ENCODE measurements at regions not wholly inside any gene's neighbourhood (a gene's known extent, or its start where the extent isn't known, plus 50 kb on each side); places are given as distances from the start of the nearest gene placed in this dataset.

DNA sequence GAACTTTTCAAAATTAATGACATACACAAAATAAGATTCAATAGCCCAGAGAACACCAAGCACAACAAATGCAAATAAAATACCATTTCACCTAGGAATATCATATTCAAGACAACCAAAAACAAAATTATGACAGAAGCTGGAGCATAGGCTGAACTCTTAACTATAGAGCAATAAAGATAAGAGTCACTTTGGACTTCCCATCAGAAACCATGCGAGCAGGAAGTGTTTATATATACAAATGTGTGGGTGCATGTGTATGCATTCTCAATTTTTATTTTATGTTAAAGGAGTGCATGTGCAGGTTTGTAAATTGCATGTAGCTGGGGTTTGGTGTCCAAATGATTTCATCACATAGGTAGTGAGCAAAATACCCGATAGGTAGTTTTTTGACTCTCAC, 291.6 kb downstream of the ARAP2 start:
- TF ChIP-seq, protein P1, sequence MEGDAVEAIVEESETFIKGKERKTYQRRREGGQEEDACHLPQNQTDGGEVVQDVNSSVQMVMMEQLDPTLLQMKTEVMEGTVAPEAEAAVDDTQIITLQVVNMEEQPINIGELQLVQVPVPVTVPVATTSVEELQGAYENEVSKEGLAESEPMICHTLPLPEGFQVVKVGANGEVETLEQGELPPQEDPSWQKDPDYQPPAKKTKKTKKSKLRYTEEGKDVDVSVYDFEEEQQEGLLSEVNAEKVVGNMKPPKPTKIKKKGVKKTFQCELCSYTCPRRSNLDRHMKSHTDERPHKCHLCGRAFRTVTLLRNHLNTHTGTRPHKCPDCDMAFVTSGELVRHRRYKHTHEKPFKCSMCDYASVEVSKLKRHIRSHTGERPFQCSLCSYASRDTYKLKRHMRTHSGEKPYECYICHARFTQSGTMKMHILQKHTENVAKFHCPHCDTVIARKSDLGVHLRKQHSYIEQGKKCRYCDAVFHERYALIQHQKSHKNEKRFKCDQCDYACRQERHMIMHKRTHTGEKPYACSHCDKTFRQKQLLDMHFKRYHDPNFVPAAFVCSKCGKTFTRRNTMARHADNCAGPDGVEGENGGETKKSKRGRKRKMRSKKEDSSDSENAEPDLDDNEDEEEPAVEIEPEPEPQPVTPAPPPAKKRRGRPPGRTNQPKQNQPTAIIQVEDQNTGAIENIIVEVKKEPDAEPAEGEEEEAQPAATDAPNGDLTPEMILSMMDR (conservative IDR thresholded peaks at IDR 0.05; ENCODE audit: low read depth, low read length) = no peak
- DNase-seq (ENCODE audit: low read depth) = no peak
- H3K4me3 ChIP-seq (ENCODE audit: low read length) = no peak overlapping the region

DNA sequence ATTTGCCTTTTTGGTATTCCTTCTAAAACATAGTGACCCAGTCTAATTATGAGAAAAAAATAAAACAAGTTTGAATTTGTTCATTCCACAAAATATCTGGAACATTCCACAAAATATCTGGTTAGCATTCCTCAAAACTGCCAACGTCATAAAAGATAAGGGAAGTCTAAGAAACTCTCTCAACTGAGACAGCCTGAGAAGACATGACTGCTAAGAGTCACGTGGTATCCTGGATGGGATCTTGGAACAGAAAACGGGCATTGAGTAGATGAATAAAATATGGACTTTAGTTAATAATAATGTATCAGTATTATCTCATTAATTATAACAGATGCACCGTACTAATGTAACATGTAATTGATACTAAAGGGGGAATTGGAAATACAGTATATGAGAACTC, 280.9 kb downstream of the ARAP2 start:
- no peak overlapping the region for H3K4me3 ChIP-seq (ENCODE audit: low read length)
- TF ChIP-seq, protein P1 (conservative IDR thresholded peaks at IDR 0.05; ENCODE audit: low read depth, low read length) = no peak
- DNase-seq (ENCODE audit: low read depth) = no peak

DNA sequence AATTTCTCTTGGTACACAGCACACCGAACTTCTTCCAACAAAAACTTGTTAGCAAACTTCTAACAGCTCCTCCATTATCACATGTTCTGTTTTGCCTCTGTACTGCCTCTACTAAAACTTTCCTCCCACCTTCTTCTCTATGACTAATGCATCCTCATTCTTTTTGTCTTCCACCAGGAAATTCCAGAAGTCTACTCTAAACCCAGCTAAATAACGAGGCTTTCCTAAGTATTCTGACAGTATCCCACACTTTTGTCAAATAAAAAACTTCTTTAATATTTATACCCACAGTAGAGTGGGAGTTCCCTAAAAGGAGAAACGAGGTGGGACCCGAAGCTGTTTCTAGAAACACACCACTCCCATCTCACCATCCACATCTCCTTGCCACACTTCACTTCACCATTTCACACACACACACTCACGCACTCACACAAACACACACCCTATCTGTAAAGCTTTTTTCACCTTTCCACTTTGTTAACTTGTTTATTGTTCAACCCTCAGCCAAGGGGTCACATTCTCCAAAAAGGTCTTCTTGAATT, 280.3 kb downstream of the ARAP2 start:
- TF ChIP-seq, protein P1 (conservative IDR thresholded peaks at IDR 0.05; ENCODE audit: low read depth, low read length) = no peak
- no peak overlapping the region for H3K4me3 ChIP-seq (ENCODE audit: low read length)
- no peak for DNase-seq (ENCODE audit: low read depth)

DNA sequence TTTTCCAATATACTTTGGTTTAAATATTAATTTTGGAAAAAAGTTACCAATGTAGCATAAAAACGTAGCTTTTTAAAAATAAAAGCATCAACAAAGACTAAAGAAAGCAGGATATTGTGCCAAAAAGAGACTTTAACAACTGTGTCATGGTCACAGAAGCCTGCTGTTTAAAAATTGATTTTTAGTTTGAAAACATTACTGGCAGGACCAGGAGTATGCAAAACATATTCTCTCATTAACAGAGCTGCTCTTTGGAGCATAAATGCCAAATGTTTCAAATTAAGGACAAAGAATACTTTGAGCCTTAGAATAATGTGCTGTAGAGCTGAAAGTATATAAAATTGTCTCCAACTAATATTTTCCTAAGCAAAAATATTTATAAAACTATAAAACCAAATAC, 279.0 kb downstream of the ARAP2 start:
- no peak for DNase-seq (ENCODE audit: low read depth)
- no peak overlapping the region for H3K4me3 ChIP-seq (ENCODE audit: low read length)
- TF ChIP-seq, protein P1 (conservative IDR thresholded peaks at IDR 0.05; ENCODE audit: low read depth, low read length) = no peak

DNA sequence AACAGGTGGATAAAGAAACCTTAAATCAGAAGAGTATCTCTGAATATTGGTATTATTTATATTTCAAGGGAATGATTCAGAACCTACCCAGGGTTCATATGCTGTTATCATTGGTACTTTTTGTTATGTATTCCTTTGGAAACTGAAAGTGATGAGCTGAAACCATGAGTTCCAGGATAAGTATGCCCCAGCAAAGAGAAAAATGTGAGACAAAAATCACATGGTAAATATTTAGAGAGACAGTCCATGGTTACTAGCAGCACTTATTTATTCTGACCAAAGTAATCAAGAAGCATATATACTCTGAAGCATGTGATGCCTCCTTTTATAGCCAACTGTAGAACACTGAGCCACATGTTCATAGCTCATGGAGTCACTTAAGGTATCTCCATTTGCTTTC, 277.7 kb downstream of the ARAP2 start:
- TF ChIP-seq, protein P1 (conservative IDR thresholded peaks at IDR 0.05; ENCODE audit: low read depth, low read length) = no peak
- DNase-seq (ENCODE audit: low read depth) = no peak
- H3K4me3 ChIP-seq (ENCODE audit: low read length) = no peak overlapping the region

DNA sequence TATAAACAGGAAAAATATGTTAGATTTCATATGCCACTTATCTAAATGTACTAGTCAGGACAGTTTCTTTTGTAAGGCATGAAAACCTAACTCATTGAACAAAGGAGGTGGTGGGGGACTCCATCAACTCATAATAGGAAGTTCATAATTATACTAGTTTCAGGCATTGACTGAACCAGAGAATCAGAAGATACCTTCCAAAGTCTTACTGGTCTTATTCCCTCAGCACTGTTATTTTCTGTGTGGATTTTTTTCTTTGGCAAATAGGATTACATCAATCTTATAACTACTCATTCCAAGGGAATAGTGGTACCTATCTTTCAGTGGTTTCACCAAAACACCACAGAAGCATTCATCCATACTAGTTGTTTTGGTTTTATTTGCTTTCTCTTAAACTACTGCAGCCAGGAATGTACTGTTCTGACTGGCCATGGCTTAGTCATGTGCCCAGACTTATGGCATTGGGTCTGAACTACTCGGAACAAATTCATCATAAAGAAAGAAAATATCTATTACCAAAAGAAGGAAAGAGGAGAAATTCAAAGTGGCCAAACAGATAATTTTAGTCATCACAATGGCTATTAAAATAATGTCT, 273.9 kb downstream of the ARAP2 start:
- TF ChIP-seq, protein P1 (conservative IDR thresholded peaks at IDR 0.05; ENCODE audit: low read depth, low read length) = no peak
- DNase-seq (ENCODE audit: low read depth) = no peak
- H3K4me3 ChIP-seq (ENCODE audit: low read length) = no peak overlapping the region

DNA sequence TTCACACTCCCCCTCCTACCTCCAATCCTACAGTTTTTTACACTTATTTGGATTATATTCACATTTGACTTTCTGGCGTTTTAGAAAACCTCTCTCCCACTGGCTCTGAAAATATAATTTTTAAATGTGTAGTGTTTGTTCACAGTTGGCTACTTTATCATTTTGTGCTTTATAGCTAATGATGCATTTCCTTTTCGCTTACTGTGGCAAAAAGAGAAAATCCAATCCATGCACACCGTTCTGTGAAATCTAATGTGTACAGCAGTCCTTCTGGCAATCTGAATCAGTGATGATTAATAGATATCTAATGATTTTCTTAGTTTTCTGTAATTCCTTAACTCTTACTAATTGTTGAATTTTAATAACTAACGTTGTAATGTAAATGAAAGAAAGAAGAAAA, 271.5 kb downstream of the ARAP2 start:
- no peak for DNase-seq (ENCODE audit: low read depth)
- H3K4me3 ChIP-seq (ENCODE audit: low read length) = no peak overlapping the region
- TF ChIP-seq, protein P1 (conservative IDR thresholded peaks at IDR 0.05; ENCODE audit: low read depth, low read length) = no peak

Measured in retinal pigment epithelial cell (primary cell).